K562 (cell line): ENCODE measurements at regions not wholly inside any gene's neighbourhood (a gene's known extent, or its start where the extent isn't known, plus 50 kb on each side); places are given as distances from the start of the nearest gene placed in this dataset.

Experiments used
- ATAC-seq: fragments of 200-7000 bp; cut with Tn5 transposase; 3 replicates; pipeline ENCODE4 v1.9.1; 2020; ENCODE audit warnings: moderate library complexity
- BruUV-seq: library from RNA; stranded (reverse); fragments of 400-500 nt; replicated peaks from 2 replicates; lab custom pipeline; 2021; lab: Mats Ljungman, UMichigan
- CTCF ChIA-PET: fragments of 300-600 bp; formaldehyde crosslinking; extraction: SDS; loops from one replicate; lab custom pipeline; 2021; ENCODE audit warnings: low intra/inter-chr PET ratio; lab: Yijun Ruan, JAX
- POLR2A ChIA-PET: fragments of 300-600, 350-650 bp; sonication (Branson Sonifier 250); formaldehyde crosslinking; extraction: SDS; loops from one replicate; lab custom pipeline; 2021; ENCODE audit warnings: antibody characterized with exemption, inconsistent platforms; lab: Yijun Ruan, JAX
- DNase-seq, 4 experiments: peaks; one replicate each; pipeline versions ENCODE4 v3.0.0 to v3.0.0-alpha.2; 2011 to 2018; ENCODE audit warnings: low spot score in 3 of 4, mixed read lengths in 3 of 4; ENCODE audit errors: extremely low read depth in 1 of 4
- FAIRE-seq: peaks from 2 replicates; lab custom pipeline; 2011; peaks lifted over from hg19 to GRCh38; lab: Jason Lieb, UNC
- H2AFZ ChIP-seq: 2 replicates; pipeline ENCODE4 v1.6.0; 2011; ENCODE audit warnings: low read depth, low read length, control low read depth, inconsistent platforms
- H3K27ac ChIP-seq: fragments of 200-600 bp; 3 replicates; pipeline ENCODE4 v1.8.0; 2011; ENCODE audit warnings: low read depth, mild to moderate bottlenecking, control low read depth, inconsistent platforms, low read length, moderate library complexity, mixed read lengths; ENCODE audit errors: extremely low read depth
- H3K27me3 ChIP-seq, 2 experiments: fragments of 300-600 bp in 1 of 2; 2 replicates in 1 of 2; 3 replicates in 1 of 2; pipeline versions ENCODE4 v1.6.0 to v1.8.0; 2011; ENCODE audit warnings: inconsistent platforms in 2 of 2, low read length in 2 of 2, mild to moderate bottlenecking in 1 of 2, mixed read lengths in 1 of 2, moderate library complexity in 1 of 2; ENCODE audit not compliant: control insufficient read depth in 2 of 2, insufficient read depth in 2 of 2
- H3K36me3 ChIP-seq: fragments of 300-600 bp; 3 replicates; pipeline ENCODE4 v1.8.0; 2011; ENCODE audit warnings: mild to moderate bottlenecking, low read length, inconsistent platforms; ENCODE audit not compliant: control insufficient read depth, insufficient read depth
- H3K4me1 ChIP-seq, 2 experiments: fragments of 200-600 bp in 1 of 2; replicated peaks in 1 of 2; 2 replicates in 1 of 2; 3 replicates in 1 of 2; pipeline versions ENCODE4 v1.5.1 to v1.8.0; 2011; ENCODE audit warnings: inconsistent platforms in 2 of 2, low read length in 2 of 2, mild to moderate bottlenecking in 1 of 2, mixed read lengths in 1 of 2, moderate library complexity in 1 of 2; ENCODE audit not compliant: control insufficient read depth in 2 of 2, insufficient read depth in 2 of 2
- H3K4me2 ChIP-seq: 2 replicates; pipeline ENCODE4 v1.6.1; 2011; ENCODE audit warnings: low read length, control low read depth, inconsistent platforms, mixed read lengths; ENCODE audit not compliant: insufficient read depth
- H3K4me3 ChIP-seq: fragments of 200-600 bp; sonication (generic), shearing (Covaris generic); 2 replicates; pipeline ENCODE4 v1.5.1; 2016; ENCODE audit warnings: control low read depth, inconsistent platforms
- H3K79me2 ChIP-seq: fragments of 200-600 bp; 3 replicates; pipeline ENCODE4 v1.8.0; 2011; ENCODE audit warnings: low read length, inconsistent platforms; ENCODE audit not compliant: control insufficient read depth, insufficient read depth
- H3K9ac ChIP-seq, 2 experiments: 2 replicates each; pipeline versions ENCODE4 v1.6.0 to v1.6.1; 2011; ENCODE audit warnings: low read depth in 2 of 2, low read length in 2 of 2, control low read depth in 1 of 2, inconsistent platforms in 1 of 2, mild to moderate bottlenecking in 1 of 2, mixed read lengths in 1 of 2; ENCODE audit not compliant: insufficient read depth in 1 of 2
- H3K9me1 ChIP-seq: one replicate; pipeline ENCODE4 v1.6.0; 2011; ENCODE audit warnings: inconsistent platforms, mild to moderate bottlenecking, low read length, moderate library complexity; ENCODE audit not compliant: control insufficient read depth, insufficient read depth
- H3K9me3 ChIP-seq: replicated peaks from 2 replicates; pipeline ENCODE4 v1.5.1; 2011; ENCODE audit warnings: low read depth, low read length, inconsistent platforms; ENCODE audit not compliant: control insufficient read depth, insufficient read depth
- H4K20me1 ChIP-seq: replicated peaks from 2 replicates; pipeline ENCODE4 v1.6.1; 2011; ENCODE audit warnings: low read length, inconsistent platforms, mixed read lengths; ENCODE audit not compliant: control insufficient read depth, insufficient read depth
- DNMT1 ChIP-seq: fragments of 450-650 bp; IDR thresholded peaks from 2 replicates; pipeline ENCODE4 v1.6.1; 2016; ENCODE audit warnings: antibody characterized with exemption, mild to moderate bottlenecking
- MAFG ChIP-seq: fragments of 450-650 bp; conservative IDR thresholded peaks from 2 replicates; pipeline ENCODE4 v1.6.1; 2016; ENCODE audit warnings: missing genetic modification characterization, missing compliant biosample characterization
- PHB2 ChIP-seq: fragments of 450-650 bp; IDR thresholded peaks from 2 replicates; pipeline ENCODE4 v1.6.1; 2017; ENCODE audit warnings: low read depth
- TCFL5 ChIP-seq: fragments of 250-450 bp; sonication (Bioruptor Pico); conservative IDR thresholded peaks from 2 replicates; pipeline ENCODE4 v1.6.1; 2021; ENCODE audit warnings: mild to moderate bottlenecking, moderate library complexity, matching md5 sums
- WGBS: fragments of 100-300 bp; shearing (Covaris generic); methylation state at CpG from one replicate; pipeline ENCODE4 v1.1.6; 2016; ENCODE audit warnings: low coverage, mixed read lengths; ENCODE audit not compliant: insufficient coverage; ENCODE audit errors: missing lambda C conversion rate; 5-methylcytosine and 5-hydroxymethylcytosine counted together
- in situ Hi-C: fragments of 300-500 bp; cut with MboI; formaldehyde crosslinking; loops from 4 replicates; pipeline ENCODE4 v1.15.0; 2018; ENCODE audit warnings: inconsistent platforms, mixed read lengths
- intact Hi-C: fragments of 100-400 bp; cut with micrococcal nuclease; formaldehyde crosslinking; loops from 2 replicates; pipeline ENCODE4 v1.14.2; 2022
- TF ChIP-seq, protein P1 (sequence below): fragments of 450-650 bp; IDR thresholded peaks from 2 replicates; pipeline ENCODE4 v1.6.1; 2016
- TF ChIP-seq, protein P2 (sequence below): IDR thresholded peaks from 3 replicates; pipeline ENCODE4 v1.6.1; 2011; ENCODE audit warnings: borderline replicate concordance, mild to moderate bottlenecking, moderate library complexity; ENCODE audit not compliant: insufficient read length; ENCODE audit errors: extremely low read depth

DNA sequence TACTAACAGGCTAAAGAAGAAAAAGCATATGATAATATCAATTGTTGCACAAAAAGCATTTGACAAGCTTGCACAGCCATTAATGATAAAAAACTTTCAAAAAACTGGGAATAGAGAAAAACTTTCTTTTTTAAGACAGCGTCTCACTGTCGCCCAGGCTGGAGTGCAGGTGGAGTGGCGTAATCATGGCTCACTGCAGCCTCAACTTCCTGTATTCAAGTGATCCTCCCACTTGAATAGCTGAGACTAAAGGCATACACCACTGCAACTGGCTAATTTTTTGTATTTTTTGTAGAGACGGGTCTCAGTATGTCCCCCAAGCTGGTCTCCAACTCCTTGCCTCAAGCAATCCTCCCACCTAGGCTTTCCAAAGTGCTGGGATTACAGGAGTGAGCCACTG is 382.8 kb downstream of the TSHZ3 start:
- BruUV-seq, result no TSS peak
- H4K20me1 ChIP-seq, result no peaks in the 10 kb centered on the region
- no peaks in the 10 kb centered on the region for H3K9me1 ChIP-seq
- intact Hi-C loops, result no loop called here
- no peaks in the 10 kb centered on the region for H3K79me2 ChIP-seq
- FAIRE-seq (no peak), ATAC-seq (no peak), DNase-seq (no peak)
- POLR2A ChIA-PET, result no interaction called here
- H3K9ac ChIP-seq, result no peak overlapping the region
- CTCF ChIA-PET, result no interaction called here
- no peaks in the 10 kb centered on the region for H3K27me3 ChIP-seq
- no peak for TF ChIP-seq DNMT1
- WGBS, result 0% methylated on average over 4 of the region's 4 CpGs
- no peak overlapping the region for H3K4me2 ChIP-seq
- in situ Hi-C loops, result no loop called here
- H3K27ac ChIP-seq, result no peak overlapping the region
- no peak overlapping the region for H2AFZ ChIP-seq
- H3K4me3 ChIP-seq, result no peak overlapping the region
- H3K36me3 ChIP-seq, result no peaks in the 10 kb centered on the region
- H3K9me3 ChIP-seq, result no peaks in the 10 kb centered on the region
- H3K4me1 ChIP-seq, result no peaks in the 10 kb centered on the region

DNA sequence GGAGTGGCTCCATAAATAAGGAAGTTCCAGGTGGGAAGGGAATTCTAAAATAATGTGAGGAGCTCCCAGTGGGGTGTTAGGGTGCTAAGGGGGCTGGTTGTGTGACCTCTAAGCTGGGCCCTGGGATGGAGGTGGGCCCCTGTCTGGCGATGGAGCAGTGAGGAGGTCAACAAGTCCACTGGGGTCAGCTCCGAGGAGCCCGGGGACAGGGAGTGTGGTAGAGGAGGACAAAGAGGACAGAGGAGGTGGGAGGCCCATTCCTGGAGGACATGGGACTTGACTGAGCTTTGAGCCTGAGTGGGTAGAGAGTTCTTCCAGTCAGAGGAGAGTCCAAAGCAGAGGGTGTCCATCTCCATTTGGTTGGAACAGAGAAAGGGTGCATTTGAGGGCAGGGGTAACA is 390.2 kb downstream of the TSHZ3 start:
- FAIRE-seq (no peak), ATAC-seq (no peak), DNase-seq (no peak)
- H3K36me3 ChIP-seq, result no peaks in the 10 kb centered on the region
- H3K4me1 ChIP-seq, result no peaks in the 10 kb centered on the region
- no TSS peak for BruUV-seq
- in situ Hi-C loops (no loop called here), intact Hi-C loops (no loop called here)
- H3K9me3 ChIP-seq, result no peaks in the 10 kb centered on the region
- 0% methylated on average over 3 of the region's 3 CpGs for WGBS
- ChIA-PET CTCF (no interaction called here), POLR2A (no interaction called here)
- H3K9me1 ChIP-seq, result peaks cover 3% of the 10 kb centered on the region
- no peaks in the 10 kb centered on the region for H3K79me2 ChIP-seq
- H3K4me3 ChIP-seq, result no peak overlapping the region
- no peak overlapping the region for H3K27ac ChIP-seq
- no peak overlapping the region for H3K4me2 ChIP-seq
- no peak overlapping the region for H3K9ac ChIP-seq
- H3K27me3 ChIP-seq, result no peaks in the 10 kb centered on the region
- H2AFZ ChIP-seq, result no peak overlapping the region
- no peaks in the 10 kb centered on the region for H4K20me1 ChIP-seq
- TF ChIP-seq, protein P1, sequence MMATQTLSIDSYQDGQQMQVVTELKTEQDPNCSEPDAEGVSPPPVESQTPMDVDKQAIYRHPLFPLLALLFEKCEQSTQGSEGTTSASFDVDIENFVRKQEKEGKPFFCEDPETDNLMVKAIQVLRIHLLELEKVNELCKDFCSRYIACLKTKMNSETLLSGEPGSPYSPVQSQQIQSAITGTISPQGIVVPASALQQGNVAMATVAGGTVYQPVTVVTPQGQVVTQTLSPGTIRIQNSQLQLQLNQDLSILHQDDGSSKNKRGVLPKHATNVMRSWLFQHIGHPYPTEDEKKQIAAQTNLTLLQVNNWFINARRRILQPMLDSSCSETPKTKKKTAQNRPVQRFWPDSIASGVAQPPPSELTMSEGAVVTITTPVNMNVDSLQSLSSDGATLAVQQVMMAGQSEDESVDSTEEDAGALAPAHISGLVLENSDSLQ, result no peak
- TF ChIP-seq, protein P2, sequence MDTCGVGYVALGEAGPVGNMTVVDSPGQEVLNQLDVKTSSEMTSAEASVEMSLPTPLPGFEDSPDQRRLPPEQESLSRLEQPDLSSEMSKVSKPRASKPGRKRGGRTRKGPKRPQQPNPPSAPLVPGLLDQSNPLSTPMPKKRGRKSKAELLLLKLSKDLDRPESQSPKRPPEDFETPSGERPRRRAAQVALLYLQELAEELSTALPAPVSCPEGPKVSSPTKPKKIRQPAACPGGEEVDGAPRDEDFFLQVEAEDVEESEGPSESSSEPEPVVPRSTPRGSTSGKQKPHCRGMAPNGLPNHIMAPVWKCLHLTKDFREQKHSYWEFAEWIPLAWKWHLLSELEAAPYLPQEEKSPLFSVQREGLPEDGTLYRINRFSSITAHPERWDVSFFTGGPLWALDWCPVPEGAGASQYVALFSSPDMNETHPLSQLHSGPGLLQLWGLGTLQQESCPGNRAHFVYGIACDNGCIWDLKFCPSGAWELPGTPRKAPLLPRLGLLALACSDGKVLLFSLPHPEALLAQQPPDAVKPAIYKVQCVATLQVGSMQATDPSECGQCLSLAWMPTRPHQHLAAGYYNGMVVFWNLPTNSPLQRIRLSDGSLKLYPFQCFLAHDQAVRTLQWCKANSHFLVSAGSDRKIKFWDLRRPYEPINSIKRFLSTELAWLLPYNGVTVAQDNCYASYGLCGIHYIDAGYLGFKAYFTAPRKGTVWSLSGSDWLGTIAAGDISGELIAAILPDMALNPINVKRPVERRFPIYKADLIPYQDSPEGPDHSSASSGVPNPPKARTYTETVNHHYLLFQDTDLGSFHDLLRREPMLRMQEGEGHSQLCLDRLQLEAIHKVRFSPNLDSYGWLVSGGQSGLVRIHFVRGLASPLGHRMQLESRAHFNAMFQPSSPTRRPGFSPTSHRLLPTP, result no peak
- TF ChIP-seq MAFG (tag) (no peak), TCFL5 (CRISPR knock-in tag) (no peak), PHB2 (no peak)
